H9 (cell line): ENCODE measurements at regions not wholly inside any gene's neighbourhood (a gene's known extent, or its start where the extent isn't known, plus 50 kb on each side); places are given as distances from the start of the nearest gene placed in this dataset.

ENCODE experiments used
- DNase-seq: peaks from one replicate; pipeline ENCODE4 v3.0.0-alpha.2; 2017
- H2AFZ ChIP-seq: one replicate; pipeline ENCODE4 v1.6.1; 2013; ENCODE audit warnings: mild to moderate bottlenecking, low read length, control low read depth, moderate library complexity
- H2AK5ac ChIP-seq: 2 replicates; pipeline ENCODE4 v1.6.1; 2013; ENCODE audit warnings: low read length, control low read depth, mixed read lengths; ENCODE audit not compliant: insufficient read length
- H2BK120ac ChIP-seq: one replicate; pipeline ENCODE4 v1.6.1; 2013; ENCODE audit warnings: low read depth, mild to moderate bottlenecking, low read length, control low read depth, inconsistent platforms; ENCODE audit not compliant: poor library complexity, severe bottlenecking
- H2BK12ac ChIP-seq: 2 replicates; pipeline ENCODE4 v1.6.1; 2013; ENCODE audit warnings: low read length, control low read depth, mixed read lengths, low read depth; ENCODE audit not compliant: insufficient read length
- H2BK15ac ChIP-seq: 2 replicates; pipeline ENCODE4 v1.6.1; 2013; ENCODE audit warnings: low read depth, low read length, control low read depth
- H2BK20ac ChIP-seq: one replicate; pipeline ENCODE4 v1.6.1; 2013; ENCODE audit warnings: low read depth, mild to moderate bottlenecking, low read length, control low read depth, inconsistent platforms; ENCODE audit not compliant: poor library complexity, severe bottlenecking
- H2BK5ac ChIP-seq: 2 replicates; pipeline ENCODE4 v1.6.1; 2013; ENCODE audit warnings: low read length, control low read depth, mixed read lengths; ENCODE audit not compliant: insufficient read length
- H3K14ac ChIP-seq: 2 replicates; pipeline ENCODE4 v1.6.1; 2013; ENCODE audit warnings: low read length, control low read depth; ENCODE audit not compliant: insufficient read depth
- H3K18ac ChIP-seq: 2 replicates; pipeline ENCODE4 v1.6.1; 2013; ENCODE audit warnings: low read depth, mild to moderate bottlenecking, mixed read lengths, low read length, control low read depth; ENCODE audit not compliant: insufficient read length
- H3K23ac ChIP-seq: 2 replicates; pipeline ENCODE4 v1.6.1; 2013; ENCODE audit warnings: low read length, control low read depth, mixed read lengths, low read depth; ENCODE audit not compliant: insufficient read length
- H3K23me2 ChIP-seq: 2 replicates; pipeline ENCODE4 v1.6.1; 2013; ENCODE audit warnings: low read depth, mild to moderate bottlenecking, mixed read lengths, low read length, control low read depth; ENCODE audit not compliant: insufficient read length, poor library complexity, severe bottlenecking
- H3K27ac ChIP-seq: 2 replicates; pipeline ENCODE4 v1.5.1; 2013; ENCODE audit warnings: low read length, control low read depth, mixed read lengths, low read depth; ENCODE audit not compliant: insufficient read length
- H3K27me3 ChIP-seq: 2 replicates; pipeline ENCODE4 v1.6.1; 2013; ENCODE audit warnings: low read length, control low read depth, inconsistent platforms; ENCODE audit not compliant: insufficient read depth
- H3K4ac ChIP-seq: 2 replicates; pipeline ENCODE4 v1.6.1; 2013; ENCODE audit warnings: low read depth, mild to moderate bottlenecking, control low read depth, inconsistent platforms, low read length, moderate library complexity
- H3K4me1 ChIP-seq: 2 replicates; pipeline ENCODE4 v1.6.1; 2013; ENCODE audit warnings: low read length, control low read depth, inconsistent platforms; ENCODE audit not compliant: insufficient read depth
- H3K4me2 ChIP-seq: 2 replicates; pipeline ENCODE4 v1.6.1; 2013; ENCODE audit warnings: low read length, control low read depth, mixed read lengths; ENCODE audit not compliant: insufficient read length, insufficient read depth
- H3K56ac ChIP-seq: 2 replicates; pipeline ENCODE4 v1.6.1; 2013; ENCODE audit warnings: low read depth, mild to moderate bottlenecking, mixed read lengths, low read length, control low read depth; ENCODE audit not compliant: insufficient read length
- H3K79me1 ChIP-seq: 2 replicates; pipeline ENCODE4 v1.6.1; 2013; ENCODE audit warnings: low read depth, mild to moderate bottlenecking, moderate library complexity, low read length, control low read depth, inconsistent platforms; ENCODE audit not compliant: insufficient read depth, poor library complexity, severe bottlenecking
- H3K79me2 ChIP-seq: 2 replicates; pipeline ENCODE4 v1.6.1; 2013; ENCODE audit warnings: low read length, control low read depth, inconsistent platforms; ENCODE audit not compliant: insufficient read depth
- H3K9ac ChIP-seq: 2 replicates; pipeline ENCODE4 v1.6.1; 2013; ENCODE audit warnings: low read length, control low read depth, mixed read lengths; ENCODE audit not compliant: insufficient read length; ENCODE audit errors: extremely low read depth
- H3K9me3 ChIP-seq: one replicate; pipeline ENCODE4 v1.6.1; 2013; ENCODE audit warnings: low read depth, low read length, inconsistent platforms; ENCODE audit not compliant: control insufficient read depth
- H3T11ph ChIP-seq: one replicate; pipeline ENCODE4 v1.6.1; 2013; ENCODE audit warnings: mild to moderate bottlenecking, low read length, control low read depth, inconsistent platforms
- H4K20me1 ChIP-seq: one replicate; pipeline ENCODE4 v1.6.1; 2013; ENCODE audit not compliant: control insufficient read depth, insufficient read length, insufficient read depth
- H4K5ac ChIP-seq: 2 replicates; pipeline ENCODE4 v1.6.1; 2013; ENCODE audit warnings: low read depth, mild to moderate bottlenecking, mixed read lengths, low read length, control low read depth; ENCODE audit not compliant: insufficient read length
- H4K8ac ChIP-seq: replicated peaks from 2 replicates; pipeline ENCODE4 v1.6.1; 2013; ENCODE audit warnings: low read length, control low read depth, mixed read lengths, low read depth; ENCODE audit not compliant: insufficient read length
- H4K91ac ChIP-seq: 2 replicates; pipeline ENCODE4 v1.6.1; 2013; ENCODE audit warnings: low read depth, mild to moderate bottlenecking, moderate library complexity, mixed read lengths, low read length, control low read depth; ENCODE audit not compliant: insufficient read length
- H3K27ac Mint-ChIP-seq, 3 experiments: 2 replicates in 2 of 3; 3 replicates in 1 of 3; pipeline ENCODE4 v1.8.0; 2020 to 2021; ENCODE audit warnings: mixed read lengths in 3 of 3, mild to moderate bottlenecking in 1 of 3, moderate library complexity in 1 of 3
- H3K27me3 Mint-ChIP-seq: 2 replicates; pipeline ENCODE4 v1.8.0; 2021; ENCODE audit warnings: low read depth, mild to moderate bottlenecking, moderate library complexity, mixed read lengths
- H3K36me3 Mint-ChIP-seq, 3 experiments: 2 replicates in 2 of 3; 3 replicates in 1 of 3; pipeline ENCODE4 v1.8.0; 2020 to 2021; ENCODE audit warnings: low read depth in 3 of 3, mixed read lengths in 3 of 3; ENCODE audit not compliant: insufficient read depth in 1 of 3
- H3K4me1 Mint-ChIP-seq, 2 experiments: 2 replicates each; pipeline ENCODE4 v1.8.0; 2020; ENCODE audit warnings: mixed read lengths in 2 of 2
- H3K4me3 Mint-ChIP-seq, 2 experiments: 2 replicates in 1 of 2; 3 replicates in 1 of 2; pipeline ENCODE4 v1.8.0; 2020 to 2021; ENCODE audit warnings: mild to moderate bottlenecking in 2 of 2, mixed read lengths in 2 of 2, moderate library complexity in 1 of 2
- H3K9me3 Mint-ChIP-seq, 2 experiments: 2 replicates in 1 of 2; 3 replicates in 1 of 2; pipeline ENCODE4 v1.8.0; 2020; ENCODE audit warnings: mild to moderate bottlenecking in 2 of 2, mixed read lengths in 2 of 2, moderate library complexity in 1 of 2
- WGBS: extraction: QIAGEN DNeasy Blood & Tissue Kit; methylation state at CpG from one replicate; pipeline ENCODE4 v1.1.7; 2013; ENCODE audit warnings: missing lambda C conversion rate, low lambda C conversion rate, mixed read lengths; ENCODE audit not compliant: insufficient read length; ENCODE audit errors: extremely low coverage; 5-methylcytosine and 5-hydroxymethylcytosine counted together
- TF ChIP-seq, protein P1 (sequence below): fragments of 200-600 bp; sonication (generic); conservative IDR thresholded peaks from 3 replicates; pipeline ENCODE4 v1.8.0; 2021; ENCODE audit warnings: antibody characterized with exemption, mild to moderate bottlenecking

DNA sequence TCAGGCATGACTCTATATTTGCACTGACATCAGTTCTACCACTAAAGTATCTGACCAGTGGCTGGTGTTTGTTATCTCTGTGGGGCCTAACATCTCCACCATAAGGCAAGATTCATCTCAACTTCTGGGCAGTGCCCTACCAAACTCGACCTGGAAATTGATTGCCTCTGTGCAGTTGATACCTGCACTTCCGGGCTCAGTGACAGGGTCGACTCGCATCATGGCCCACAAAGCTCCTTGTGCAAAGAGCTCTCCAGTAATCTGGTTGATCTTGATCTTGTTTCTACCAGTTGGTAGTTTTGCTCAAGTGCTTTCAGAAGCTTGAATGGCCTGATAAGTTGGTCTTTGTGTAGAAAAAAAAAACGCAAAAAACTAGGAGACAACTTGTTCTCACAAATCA lies 501.1 kb upstream of the JAG1 start:
- Histone ChIP-seq H3K9ac (no peak overlapping the region), H4K20me1 (no peaks in the 10 kb centered on the region)
- no CpG with 5 or more reads among the region's 5 CpGs for WGBS

More for the DNA sequence above, 501.1 kb upstream of the JAG1 start:
- H3K27ac Mint-ChIP-seq, result 0 out of 7 replicates have a peak overlapping the region, but pooled peaks of 1 of the 3 experiments have one; percentile 13
- Histone ChIP-seq H3K14ac (no peak overlapping the region), H4K91ac (no peak overlapping the region), H3K27ac (no peak overlapping the region), H2BK20ac (no peak overlapping the region), H3K9me3 (no peaks in the 10 kb centered on the region), H3K4me2 (no peak overlapping the region), H2BK15ac (no peak overlapping the region), H2BK12ac (no peak overlapping the region), H3K18ac (no peak overlapping the region), H2BK120ac (no peak overlapping the region), H3K23ac (no peak overlapping the region), H2AK5ac (no peak overlapping the region), H3K4me1 (no peaks in the 10 kb centered on the region), H4K5ac (no peak overlapping the region), H3T11ph (no peak overlapping the region), H3K56ac (no peak overlapping the region), H4K8ac (no peak overlapping the region), H3K79me2 (no peaks in the 10 kb centered on the region), H3K23me2 (no peaks in the 10 kb centered on the region), H3K27me3 (no peaks in the 10 kb centered on the region), H3K4ac (no peak overlapping the region), H3K79me1 (no peaks in the 10 kb centered on the region), H2BK5ac (no peak overlapping the region), H2AFZ (no peak overlapping the region)
- no peak overlapping the region for H3K4me3 Mint-ChIP-seq
- no peaks in the 10 kb centered on the region for H3K27me3 Mint-ChIP-seq
- peaks cover 6 to 7% of the 10 kb centered on the region in 2 experiments for H3K4me1 Mint-ChIP-seq
- no peak for DNase-seq
- H3K36me3 Mint-ChIP-seq, result no peaks in the 10 kb centered on the region
- H3K9me3 Mint-ChIP-seq, result no peaks in the 10 kb centered on the region
- TF ChIP-seq, protein P1, sequence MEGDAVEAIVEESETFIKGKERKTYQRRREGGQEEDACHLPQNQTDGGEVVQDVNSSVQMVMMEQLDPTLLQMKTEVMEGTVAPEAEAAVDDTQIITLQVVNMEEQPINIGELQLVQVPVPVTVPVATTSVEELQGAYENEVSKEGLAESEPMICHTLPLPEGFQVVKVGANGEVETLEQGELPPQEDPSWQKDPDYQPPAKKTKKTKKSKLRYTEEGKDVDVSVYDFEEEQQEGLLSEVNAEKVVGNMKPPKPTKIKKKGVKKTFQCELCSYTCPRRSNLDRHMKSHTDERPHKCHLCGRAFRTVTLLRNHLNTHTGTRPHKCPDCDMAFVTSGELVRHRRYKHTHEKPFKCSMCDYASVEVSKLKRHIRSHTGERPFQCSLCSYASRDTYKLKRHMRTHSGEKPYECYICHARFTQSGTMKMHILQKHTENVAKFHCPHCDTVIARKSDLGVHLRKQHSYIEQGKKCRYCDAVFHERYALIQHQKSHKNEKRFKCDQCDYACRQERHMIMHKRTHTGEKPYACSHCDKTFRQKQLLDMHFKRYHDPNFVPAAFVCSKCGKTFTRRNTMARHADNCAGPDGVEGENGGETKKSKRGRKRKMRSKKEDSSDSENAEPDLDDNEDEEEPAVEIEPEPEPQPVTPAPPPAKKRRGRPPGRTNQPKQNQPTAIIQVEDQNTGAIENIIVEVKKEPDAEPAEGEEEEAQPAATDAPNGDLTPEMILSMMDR, result no peak
